ENCODE measurements at regions not wholly inside any gene's neighbourhood (a gene's known extent, or its start where the extent isn't known, plus 50 kb on each side); places are given as distances from the start of the nearest gene placed in this dataset.

DNA sequence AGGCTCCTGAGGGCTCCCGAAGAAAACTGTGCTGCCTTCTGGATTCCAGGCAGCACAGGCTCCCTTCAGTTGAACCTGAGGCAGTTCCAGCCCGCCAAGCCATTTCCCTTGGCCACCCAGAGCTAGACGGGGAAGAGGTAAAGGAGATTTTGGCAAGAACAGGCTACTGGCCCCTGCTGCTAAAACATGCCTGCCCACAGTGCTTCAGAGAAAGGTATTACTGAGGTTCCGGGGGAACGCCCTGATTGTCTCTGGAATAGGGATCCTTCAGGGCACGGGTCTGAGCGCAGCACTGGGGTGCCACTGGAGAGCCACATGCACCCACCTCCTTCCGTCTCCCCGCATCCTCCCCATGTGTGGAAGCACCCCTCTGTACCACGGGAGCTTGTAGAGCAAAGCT is 247.4 kb downstream of the BAMBI start:
- no peak for TF ChIP-seq CTCF (IDR thresholded peaks at IDR 0.05; ENCODE audit: control extremely low read depth, extremely low read depth, low read depth, missing control alignments)
- ChIA-PET POLR2A (no interaction called here), CTCF (no interaction called here)
- DNase-seq (ENCODE audit: extremely low spot score), result no peak

DNA sequence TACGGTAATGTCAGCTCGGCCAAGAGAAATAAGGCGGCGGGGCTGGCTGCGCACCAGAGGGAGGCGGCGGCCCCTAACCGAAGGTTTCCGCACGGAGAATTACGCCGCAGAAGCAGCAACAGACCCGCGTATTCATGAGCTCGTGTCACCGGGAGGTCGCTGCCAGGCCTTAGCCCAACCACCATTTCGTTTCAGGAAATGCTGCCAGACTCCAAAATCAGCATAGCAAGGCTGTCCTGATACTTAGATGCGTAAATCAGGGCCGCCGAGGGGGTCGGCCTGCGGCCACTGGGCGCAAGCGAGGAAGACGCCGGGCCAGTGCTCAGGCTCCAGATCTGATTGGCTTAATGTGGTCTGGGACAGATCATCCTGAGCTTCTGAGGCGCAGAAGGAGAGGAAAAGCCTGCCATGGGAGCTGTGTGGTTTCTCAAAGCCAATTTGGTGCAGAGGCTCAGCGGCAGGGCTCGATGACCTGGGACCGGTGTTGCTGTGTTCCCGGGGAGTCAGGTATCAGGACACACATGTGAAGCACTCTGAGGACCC is 247.9 kb downstream of the BAMBI start:
- DNase-seq (ENCODE audit: extremely low spot score), result no peak
- TF ChIP-seq CTCF (IDR thresholded peaks at IDR 0.05; ENCODE audit: control extremely low read depth, extremely low read depth, low read depth, missing control alignments), result no peak
- ChIA-PET CTCF (no interaction called here), POLR2A (no interaction called here)

- ChIA-PET CTCF (no interaction called here), POLR2A (no interaction called here)
- no peak for TF ChIP-seq CTCF (IDR thresholded peaks at IDR 0.05; ENCODE audit: control extremely low read depth, extremely low read depth, low read depth, missing control alignments)
- DNase-seq (ENCODE audit: extremely low spot score), result no peak
Observed at GRCh38 chr10:28926932-28927331, 249.6 kb downstream of the BAMBI start.

DNA sequence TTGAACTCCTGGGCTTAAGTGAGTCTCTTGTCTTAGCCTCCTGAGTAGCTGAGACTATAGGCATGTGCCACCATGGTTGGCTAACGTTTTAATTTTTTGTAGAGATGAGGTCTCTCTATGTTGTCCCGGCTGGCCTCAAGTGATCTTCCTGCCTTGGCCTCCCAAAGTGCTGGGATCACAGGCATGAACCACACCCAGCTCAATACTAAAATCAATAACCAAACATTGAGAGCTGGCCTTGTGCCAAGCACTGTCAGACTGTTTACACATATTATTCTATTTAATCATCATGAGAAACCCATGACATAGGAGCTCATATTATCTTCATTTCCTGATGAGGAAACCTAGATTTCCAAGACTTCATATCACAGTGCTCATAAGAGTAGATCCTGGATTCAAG is 251.2 kb downstream of the BAMBI start:
- TF ChIP-seq CTCF (IDR thresholded peaks at IDR 0.05; ENCODE audit: control extremely low read depth, extremely low read depth, low read depth, missing control alignments), result no peak
- DNase-seq (ENCODE audit: extremely low spot score), result no peak

GRCh38 chr10:28929942-28930341 is 252.6 kb downstream of the BAMBI start:
- ChIA-PET POLR2A (no interaction called here), CTCF (no interaction called here)
- TF ChIP-seq CTCF (IDR thresholded peaks at IDR 0.05; ENCODE audit: control extremely low read depth, extremely low read depth, low read depth, missing control alignments), result no peak
- no peak for DNase-seq (ENCODE audit: extremely low spot score)

More for the DNA sequence above, 251.2 kb downstream of the BAMBI start:
- CTCF ChIA-PET, result no interaction called here
- POLR2A ChIA-PET, result no interaction called here

DNA sequence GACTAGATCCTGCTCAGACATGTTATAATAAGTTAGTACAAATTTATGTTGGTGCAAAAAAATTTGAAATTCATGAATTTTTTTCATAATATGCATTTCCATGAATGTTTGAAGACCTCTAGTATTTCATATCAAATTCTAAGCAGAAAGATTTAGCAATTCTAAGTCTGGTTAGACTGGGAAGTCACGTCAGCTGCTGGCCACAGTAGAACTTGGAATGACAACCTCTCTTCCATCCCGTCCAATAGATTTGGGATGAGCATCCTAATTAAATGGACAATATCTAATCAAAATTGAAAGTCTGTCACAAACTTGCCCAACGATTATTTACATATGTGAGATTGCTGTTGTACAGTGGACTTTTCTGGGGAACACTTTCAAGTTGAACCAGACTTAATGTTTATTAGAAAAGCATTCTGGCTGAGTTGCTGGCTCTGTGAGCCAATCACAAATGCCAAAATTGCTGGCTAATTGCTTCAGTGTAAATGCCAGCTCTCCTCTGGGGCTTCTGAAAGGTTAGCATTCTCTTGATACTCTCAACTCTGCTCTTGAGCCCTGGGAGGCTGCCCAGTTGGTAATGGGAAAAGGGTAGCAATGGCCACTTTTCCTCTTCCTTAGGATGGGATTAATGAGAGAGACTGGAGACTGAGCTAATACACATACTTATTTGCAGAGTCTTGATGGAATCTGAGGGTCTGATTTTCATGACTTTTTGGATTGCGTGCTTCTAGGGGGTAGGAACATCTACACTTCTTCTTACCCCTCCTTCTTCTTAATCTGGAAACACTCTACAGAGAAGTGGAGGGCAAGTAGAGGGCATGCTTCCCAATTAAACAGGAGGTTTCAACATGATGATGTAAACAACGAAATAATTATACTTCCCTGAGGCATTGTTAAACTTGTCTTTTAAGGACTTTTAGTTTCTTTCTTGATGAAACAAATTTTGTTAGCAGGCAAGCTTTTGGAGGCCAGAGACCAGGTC is 253.5 kb downstream of the BAMBI start:
- ChIA-PET POLR2A (no interaction called here), CTCF (no interaction called here)
- no peak for DNase-seq (ENCODE audit: extremely low spot score)
- no peak for TF ChIP-seq CTCF (IDR thresholded peaks at IDR 0.05; ENCODE audit: control extremely low read depth, extremely low read depth, low read depth, missing control alignments)

Measured in GM10248 (cell line).